Caki2 (cell line): ENCODE measurements at regions not wholly inside any gene's neighbourhood (a gene's known extent, or its start where the extent isn't known, plus 50 kb on each side); places are given as distances from the start of the nearest gene placed in this dataset.

Experiments
- DNase-seq: peaks from one replicate; pipeline ENCODE4 v3.0.0-alpha.2; 2015; ENCODE audit warnings: low read depth
- in situ Hi-C: cut with HindIII; loops from 2 replicates; pipeline ENCODE4 v1.10.0; 2016; ENCODE audit warnings: low sequenced_read_pairs, low pct_unique_long_range_greater_than_20kb, mixed read lengths

- no peak for DNase-seq
- in situ Hi-C loops = no loop called here
These were observed 125.3 kb upstream of the FOXF1 start for GRCh38 chr16:86384980-86385379.

- in situ Hi-C loops = no loop called here
- DNase-seq = peak; percentile 21
These were observed 122.6 kb upstream of the FOXF1 start for GRCh38 chr16:86387468-86388440.

- no peak for DNase-seq
- in situ Hi-C loops = no loop called here
These were observed 121.4 kb upstream of the FOXF1 start for GRCh38 chr16:86388976-86389375.

- in situ Hi-C loops = no loop called here
- DNase-seq = no peak
These were observed 120.6 kb upstream of the FOXF1 start for GRCh38 chr16:86389566-86390328.

GRCh38 chr16:86390335-86390734 is 120.0 kb upstream of the FOXF1 start:
- in situ Hi-C loops = no loop called here
- DNase-seq = no peak

- no peak for DNase-seq
- in situ Hi-C loops = no loop called here
These were observed 118.8 kb upstream of the FOXF1 start for GRCh38 chr16:86391486-86391885.

GRCh38 chr16:86391984-86392383 is 118.3 kb upstream of the FOXF1 start:
- peak; percentile 29 for DNase-seq

GRCh38 chr16:86392436-86393152 is 117.7 kb upstream of the FOXF1 start:
- in situ Hi-C loops = no loop called here
- DNase-seq = peak; percentile 27

More at GRCh38 chr16:86391984-86392383, 118.3 kb upstream of the FOXF1 start:
- in situ Hi-C loops = no loop called here

- in situ Hi-C loops = no loop called here
These were observed 116.3 kb upstream of the FOXF1 start for GRCh38 chr16:86393907-86394626.

GRCh38 chr16:86395477-86395876 is 114.8 kb upstream of the FOXF1 start:
- no peak for DNase-seq
- in situ Hi-C loops = no loop called here

More at GRCh38 chr16:86393907-86394626, 116.3 kb upstream of the FOXF1 start:
- no peak for DNase-seq

GRCh38 chr16:86396422-86396821 is 113.9 kb upstream of the FOXF1 start:
- in situ Hi-C loops = no loop called here
- DNase-seq = no peak

GRCh38 chr16:86396901-86397311 is 113.4 kb upstream of the FOXF1 start:
- in situ Hi-C loops = no loop called here
- peak; percentile 64 for DNase-seq

GRCh38 chr16:86398201-86398600 is 112.1 kb upstream of the FOXF1 start:
- no peak for DNase-seq
- in situ Hi-C loops = no loop called here

GRCh38 chr16:86398622-86399021 is 111.7 kb upstream of the FOXF1 start:
- peak; percentile 62 for DNase-seq
- in situ Hi-C loops = no loop called here

GRCh38 chr16:86401126-86401525 is 109.2 kb upstream of the FOXF1 start:
- no peak for DNase-seq
- in situ Hi-C loops = no loop called here

GRCh38 chr16:86403085-86403484 is 107.2 kb upstream of the FOXF1 start:
- DNase-seq = no peak
- in situ Hi-C loops = no loop called here

- in situ Hi-C loops = no loop called here
- no peak for DNase-seq
These were observed 106.7 kb upstream of the FOXF1 start for GRCh38 chr16:86403541-86404163.

GRCh38 chr16:86404678-86405077 is 105.6 kb upstream of the FOXF1 start:
- in situ Hi-C loops = no loop called here
- no peak for DNase-seq
